K562 (cell line): ENCODE measurements at regions not wholly inside any gene's neighbourhood (a gene's known extent, or its start where the extent isn't known, plus 50 kb on each side); places are given as distances from the start of the nearest gene placed in this dataset.

Source experiments
- EGR1 ChIP-seq: fragments of 450-650 bp; conservative IDR thresholded peaks from 2 replicates; pipeline ENCODE4 v1.6.1; 2017; ENCODE audit warnings: mild to moderate bottlenecking
- GATAD2B ChIP-seq: fragments of 450-650 bp; IDR thresholded peaks from 2 replicates; pipeline ENCODE4 v1.6.1; 2017; ENCODE audit warnings: mild to moderate bottlenecking, borderline replicate concordance
- MAFK ChIP-seq: IDR thresholded peaks from 2 replicates; pipeline ENCODE4 v1.6.1; 2011; ENCODE audit warnings: low read length, improper control_type of control experiment
- MCM3 ChIP-seq: fragments of 450-650 bp; IDR thresholded peaks from 2 replicates; pipeline ENCODE4 v1.6.1; 2016
- MEF2A ChIP-seq: IDR thresholded peaks from 2 replicates; pipeline ENCODE4 v1.6.1; 2011; ENCODE audit warnings: low read depth, mild to moderate bottlenecking, low read length, moderate library complexity; ENCODE audit not compliant: control insufficient read depth
- MTA1 ChIP-seq: fragments of 450-650 bp; IDR thresholded peaks from 2 replicates; pipeline ENCODE4 v1.6.1; 2017; ENCODE audit warnings: borderline replicate concordance
- SMAD4 ChIP-seq: fragments of 250-450 bp; sonication (Bioruptor Pico); conservative IDR thresholded peaks from 2 replicates; pipeline ENCODE4 v1.8.0; 2021; ENCODE audit warnings: inconsistent platforms, mild to moderate bottlenecking, moderate library complexity
- TCFL5 ChIP-seq: fragments of 250-450 bp; sonication (Bioruptor Pico); conservative IDR thresholded peaks from 2 replicates; pipeline ENCODE4 v1.6.1; 2021; ENCODE audit warnings: mild to moderate bottlenecking, moderate library complexity, matching md5 sums
- TRIM24 ChIP-seq, 2 experiments: fragments of 450-650 bp; IDR thresholded peaks; 2 replicates each; pipeline ENCODE4 v1.6.1; 2016
- ZFX ChIP-seq: sonication (generic); formaldehyde crosslinking; IDR thresholded peaks from 2 replicates; pipeline ENCODE4 v1.8.0; 2022; ENCODE audit warnings: mild to moderate bottlenecking, missing genetic modification reagents, moderate library complexity
- ZNF23 ChIP-seq: fragments of 250-450 bp; sonication (Bioruptor Pico); IDR thresholded peaks from 2 replicates; pipeline ENCODE4 v1.4.0; 2020; ENCODE audit warnings: mild to moderate bottlenecking
- TF ChIP-seq, protein P1 (sequence below): fragments of 150-350 bp; conservative IDR thresholded peaks from 2 replicates; pipeline ENCODE4 v1.6.1; 2014; ENCODE audit warnings: low read length
- TF ChIP-seq, protein P2 (sequence below): fragments of 450-650 bp; IDR thresholded peaks from 2 replicates; pipeline ENCODE4 v1.6.1; 2018; ENCODE audit not compliant: partially characterized antibody
- TF ChIP-seq, protein P3 (sequence below): fragments of 450-650 bp; formaldehyde crosslinking; conservative IDR thresholded peaks from 2 replicates; pipeline ENCODE4 v1.4.0; 2022; ENCODE audit warnings: mild to moderate bottlenecking, missing genetic modification characterization
- TF ChIP-seq, protein P4 (sequence below): sonication (generic); formaldehyde crosslinking; IDR thresholded peaks from 2 replicates; pipeline ENCODE4 v1.8.1; 2023; ENCODE audit warnings: mild to moderate bottlenecking, missing genetic modification reagents, moderate library complexity
- TF ChIP-seq, protein P5 (sequence below): fragments of 250-450 bp; sonication (Bioruptor Pico); IDR thresholded peaks from 2 replicates; pipeline ENCODE4 v1.8.0; 2021; ENCODE audit warnings: borderline replicate concordance, mild to moderate bottlenecking, moderate library complexity; ENCODE audit not compliant: poor library complexity, severe bottlenecking

DNA sequence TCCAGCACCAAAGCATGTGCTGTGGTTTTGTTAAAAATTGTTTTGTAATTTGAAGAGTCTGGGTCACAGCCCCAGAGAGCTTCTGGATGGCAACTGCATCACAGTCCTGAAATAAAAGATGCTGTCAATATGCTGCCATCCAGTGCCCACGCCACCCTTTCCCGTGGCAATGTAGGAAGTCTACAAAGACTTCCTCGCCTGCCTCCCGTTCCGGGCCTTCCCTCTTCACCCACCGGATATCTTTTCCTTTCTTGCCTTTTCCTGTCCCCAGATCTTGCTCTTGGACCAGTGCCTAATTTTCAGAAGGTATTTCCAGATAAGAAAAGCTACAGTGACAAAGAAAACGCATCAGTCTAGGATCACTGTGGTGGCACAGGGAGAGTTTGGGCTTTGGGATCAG lies 85.3 kb upstream of the RNU6-1 start (continued):
- TF ChIP-seq MCM3 (no peak), GATAD2B (no peak), TCFL5 (CRISPR knock-in tag) (no peak), SMAD4 (CRISPR knock-in tag) (0 out of 2 replicates have a peak, but pooled peaks have one; percentile 26), TRIM24 (IDR thresholded peaks at IDR 0.05) (no peak), MAFK (no peak), ZFX (CRISPR knock-in tag) (no peak), MEF2A (no peak), EGR1 (no peak), MTA1 (no peak), ZNF23 (no peak)
- TF ChIP-seq, protein P1, sequence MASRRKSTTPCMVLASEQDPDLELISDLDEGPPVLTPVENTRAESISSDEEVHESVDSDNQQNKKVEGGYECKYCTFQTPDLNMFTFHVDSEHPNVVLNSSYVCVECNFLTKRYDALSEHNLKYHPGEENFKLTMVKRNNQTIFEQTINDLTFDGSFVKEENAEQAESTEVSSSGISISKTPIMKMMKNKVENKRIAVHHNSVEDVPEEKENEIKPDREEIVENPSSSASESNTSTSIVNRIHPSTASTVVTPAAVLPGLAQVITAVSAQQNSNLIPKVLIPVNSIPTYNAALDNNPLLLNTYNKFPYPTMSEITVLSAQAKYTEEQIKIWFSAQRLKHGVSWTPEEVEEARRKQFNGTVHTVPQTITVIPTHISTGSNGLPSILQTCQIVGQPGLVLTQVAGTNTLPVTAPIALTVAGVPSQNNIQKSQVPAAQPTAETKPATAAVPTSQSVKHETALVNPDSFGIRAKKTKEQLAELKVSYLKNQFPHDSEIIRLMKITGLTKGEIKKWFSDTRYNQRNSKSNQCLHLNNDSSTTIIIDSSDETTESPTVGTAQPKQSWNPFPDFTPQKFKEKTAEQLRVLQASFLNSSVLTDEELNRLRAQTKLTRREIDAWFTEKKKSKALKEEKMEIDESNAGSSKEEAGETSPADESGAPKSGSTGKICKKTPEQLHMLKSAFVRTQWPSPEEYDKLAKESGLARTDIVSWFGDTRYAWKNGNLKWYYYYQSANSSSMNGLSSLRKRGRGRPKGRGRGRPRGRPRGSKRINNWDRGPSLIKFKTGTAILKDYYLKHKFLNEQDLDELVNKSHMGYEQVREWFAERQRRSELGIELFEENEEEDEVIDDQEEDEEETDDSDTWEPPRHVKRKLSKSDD: no peak
- TF ChIP-seq, protein P2, sequence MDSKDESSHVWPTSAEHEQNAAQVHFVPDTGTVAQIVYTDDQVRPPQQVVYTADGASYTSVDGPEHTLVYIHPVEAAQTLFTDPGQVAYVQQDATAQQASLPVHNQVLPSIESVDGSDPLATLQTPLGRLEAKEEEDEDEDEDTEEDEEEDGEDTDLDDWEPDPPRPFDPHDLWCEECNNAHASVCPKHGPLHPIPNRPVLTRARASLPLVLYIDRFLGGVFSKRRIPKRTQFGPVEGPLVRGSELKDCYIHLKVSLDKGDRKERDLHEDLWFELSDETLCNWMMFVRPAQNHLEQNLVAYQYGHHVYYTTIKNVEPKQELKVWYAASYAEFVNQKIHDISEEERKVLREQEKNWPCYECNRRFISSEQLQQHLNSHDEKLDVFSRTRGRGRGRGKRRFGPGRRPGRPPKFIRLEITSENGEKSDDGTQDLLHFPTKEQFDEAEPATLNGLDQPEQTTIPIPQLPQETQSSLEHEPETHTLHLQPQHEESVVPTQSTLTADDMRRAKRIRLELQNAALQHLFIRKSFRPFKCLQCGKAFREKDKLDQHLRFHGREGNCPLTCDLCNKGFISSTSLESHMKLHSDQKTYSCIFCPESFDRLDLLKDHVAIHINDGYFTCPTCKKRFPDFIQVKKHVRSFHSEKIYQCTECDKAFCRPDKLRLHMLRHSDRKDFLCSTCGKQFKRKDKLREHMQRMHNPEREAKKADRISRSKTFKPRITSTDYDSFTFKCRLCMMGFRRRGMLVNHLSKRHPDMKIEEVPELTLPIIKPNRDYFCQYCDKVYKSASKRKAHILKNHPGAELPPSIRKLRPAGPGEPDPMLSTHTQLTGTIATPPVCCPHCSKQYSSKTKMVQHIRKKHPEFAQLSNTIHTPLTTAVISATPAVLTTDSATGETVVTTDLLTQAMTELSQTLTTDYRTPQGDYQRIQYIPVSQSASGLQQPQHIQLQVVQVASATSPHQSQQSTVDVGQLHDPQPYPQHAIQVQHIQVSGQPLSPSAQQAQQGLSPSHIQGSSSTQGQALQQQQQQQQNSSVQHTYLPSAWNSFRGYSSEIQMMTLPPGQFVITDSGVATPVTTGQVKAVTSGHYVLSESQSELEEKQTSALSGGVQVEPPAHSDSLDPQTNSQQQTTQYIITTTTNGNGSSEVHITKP: no peak
- TF ChIP-seq, protein P3, sequence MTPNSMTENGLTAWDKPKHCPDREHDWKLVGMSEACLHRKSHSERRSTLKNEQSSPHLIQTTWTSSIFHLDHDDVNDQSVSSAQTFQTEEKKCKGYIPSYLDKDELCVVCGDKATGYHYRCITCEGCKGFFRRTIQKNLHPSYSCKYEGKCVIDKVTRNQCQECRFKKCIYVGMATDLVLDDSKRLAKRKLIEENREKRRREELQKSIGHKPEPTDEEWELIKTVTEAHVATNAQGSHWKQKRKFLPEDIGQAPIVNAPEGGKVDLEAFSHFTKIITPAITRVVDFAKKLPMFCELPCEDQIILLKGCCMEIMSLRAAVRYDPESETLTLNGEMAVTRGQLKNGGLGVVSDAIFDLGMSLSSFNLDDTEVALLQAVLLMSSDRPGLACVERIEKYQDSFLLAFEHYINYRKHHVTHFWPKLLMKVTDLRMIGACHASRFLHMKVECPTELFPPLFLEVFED (CRISPR knock-in tag): no peak
- TF ChIP-seq, protein P4, sequence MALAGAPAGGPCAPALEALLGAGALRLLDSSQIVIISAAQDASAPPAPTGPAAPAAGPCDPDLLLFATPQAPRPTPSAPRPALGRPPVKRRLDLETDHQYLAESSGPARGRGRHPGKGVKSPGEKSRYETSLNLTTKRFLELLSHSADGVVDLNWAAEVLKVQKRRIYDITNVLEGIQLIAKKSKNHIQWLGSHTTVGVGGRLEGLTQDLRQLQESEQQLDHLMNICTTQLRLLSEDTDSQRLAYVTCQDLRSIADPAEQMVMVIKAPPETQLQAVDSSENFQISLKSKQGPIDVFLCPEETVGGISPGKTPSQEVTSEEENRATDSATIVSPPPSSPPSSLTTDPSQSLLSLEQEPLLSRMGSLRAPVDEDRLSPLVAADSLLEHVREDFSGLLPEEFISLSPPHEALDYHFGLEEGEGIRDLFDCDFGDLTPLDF (CRISPR knock-in tag): no peak
- TF ChIP-seq, protein P5, sequence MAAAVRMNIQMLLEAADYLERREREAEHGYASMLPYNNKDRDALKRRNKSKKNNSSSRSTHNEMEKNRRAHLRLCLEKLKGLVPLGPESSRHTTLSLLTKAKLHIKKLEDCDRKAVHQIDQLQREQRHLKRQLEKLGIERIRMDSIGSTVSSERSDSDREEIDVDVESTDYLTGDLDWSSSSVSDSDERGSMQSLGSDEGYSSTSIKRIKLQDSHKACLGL (CRISPR knock-in tag): no peak
